ENCODE measurements at regions not wholly inside any gene's neighbourhood (a gene's known extent, or its start where the extent isn't known, plus 50 kb on each side); places are given as distances from the start of the nearest gene placed in this dataset.
"Not testable (repeated sequence)": the region's sequence is repeated elsewhere in the genome, so short reads cannot be mapped to it uniquely, and the experiment has no call there.

DNA sequence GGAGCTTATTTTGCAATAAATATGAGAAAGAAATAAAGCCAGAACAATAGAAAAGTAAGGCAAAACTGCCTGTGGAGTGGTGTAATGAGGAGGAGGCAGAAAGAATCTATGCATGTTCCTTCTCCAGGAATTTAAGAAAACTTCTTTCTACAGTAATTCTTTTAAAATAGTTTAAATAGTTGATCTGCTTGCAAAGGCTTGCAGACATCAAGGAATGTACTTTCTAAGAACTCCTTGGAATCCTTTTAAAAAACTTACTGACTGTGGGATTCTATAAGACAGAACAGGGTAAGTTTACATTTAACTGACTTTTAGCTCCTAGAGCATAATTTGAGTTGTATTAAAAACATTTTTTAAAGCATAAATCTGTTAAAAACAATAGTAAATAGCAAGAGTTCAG is 63.2 kb upstream of the ALB start:
- Histone ChIP-seq H3K36me3 (no peaks in the 10 kb centered on the region), H3K4me3 (no peak overlapping the region), H3K4me1 (no peaks in the 10 kb centered on the region), H3K27me3 (no peaks in the 10 kb centered on the region), H3K9me3 (no peaks in the 10 kb centered on the region), H3K27ac (no peak overlapping the region)
- intact Hi-C loops (cut with DNase I): loop anchor here (5.0 kb wide), 1 partner anchor 311 kb away; no protein-coding TSS in a partner anchor
- no peak for DNase-seq (ENCODE audit: low spot score in 2 of 2)
- TF ChIP-seq, protein P1, sequence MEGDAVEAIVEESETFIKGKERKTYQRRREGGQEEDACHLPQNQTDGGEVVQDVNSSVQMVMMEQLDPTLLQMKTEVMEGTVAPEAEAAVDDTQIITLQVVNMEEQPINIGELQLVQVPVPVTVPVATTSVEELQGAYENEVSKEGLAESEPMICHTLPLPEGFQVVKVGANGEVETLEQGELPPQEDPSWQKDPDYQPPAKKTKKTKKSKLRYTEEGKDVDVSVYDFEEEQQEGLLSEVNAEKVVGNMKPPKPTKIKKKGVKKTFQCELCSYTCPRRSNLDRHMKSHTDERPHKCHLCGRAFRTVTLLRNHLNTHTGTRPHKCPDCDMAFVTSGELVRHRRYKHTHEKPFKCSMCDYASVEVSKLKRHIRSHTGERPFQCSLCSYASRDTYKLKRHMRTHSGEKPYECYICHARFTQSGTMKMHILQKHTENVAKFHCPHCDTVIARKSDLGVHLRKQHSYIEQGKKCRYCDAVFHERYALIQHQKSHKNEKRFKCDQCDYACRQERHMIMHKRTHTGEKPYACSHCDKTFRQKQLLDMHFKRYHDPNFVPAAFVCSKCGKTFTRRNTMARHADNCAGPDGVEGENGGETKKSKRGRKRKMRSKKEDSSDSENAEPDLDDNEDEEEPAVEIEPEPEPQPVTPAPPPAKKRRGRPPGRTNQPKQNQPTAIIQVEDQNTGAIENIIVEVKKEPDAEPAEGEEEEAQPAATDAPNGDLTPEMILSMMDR (IDR thresholded peaks at IDR 0.05): no peak

DNA sequence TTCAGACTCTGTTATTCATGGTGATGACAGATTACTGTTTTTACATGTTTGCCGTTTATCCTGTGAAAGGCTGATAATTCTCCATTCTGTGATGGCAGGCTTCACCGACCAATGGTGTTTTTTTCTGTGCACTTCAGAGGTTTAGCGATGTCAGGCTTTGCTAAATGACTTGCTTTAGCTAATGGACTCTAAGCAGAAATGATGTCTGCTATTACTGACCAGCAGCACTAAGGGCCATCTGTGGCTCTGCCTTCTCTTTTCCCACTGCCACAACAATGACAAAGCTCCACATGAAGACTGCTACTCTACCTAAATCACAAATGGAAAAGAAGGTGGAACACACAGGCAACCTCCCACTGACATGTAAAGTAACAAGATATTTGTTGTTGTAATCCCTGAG is 68.4 kb upstream of the ALB start:
- intact Hi-C loops (cut with DNase I): no loop called here
- no peaks in the 10 kb centered on the region for H3K36me3 ChIP-seq
- TF ChIP-seq, protein P1 (IDR thresholded peaks at IDR 0.05): no peak
- H3K9me3 ChIP-seq: no peaks in the 10 kb centered on the region
- H3K27me3 ChIP-seq: no peaks in the 10 kb centered on the region
- DNase-seq (ENCODE audit: low spot score in 2 of 2): no peak
- no peaks in the 10 kb centered on the region for H3K4me1 ChIP-seq
- no peak overlapping the region for H3K27ac ChIP-seq
- H3K4me3 ChIP-seq: no peak overlapping the region

DNA sequence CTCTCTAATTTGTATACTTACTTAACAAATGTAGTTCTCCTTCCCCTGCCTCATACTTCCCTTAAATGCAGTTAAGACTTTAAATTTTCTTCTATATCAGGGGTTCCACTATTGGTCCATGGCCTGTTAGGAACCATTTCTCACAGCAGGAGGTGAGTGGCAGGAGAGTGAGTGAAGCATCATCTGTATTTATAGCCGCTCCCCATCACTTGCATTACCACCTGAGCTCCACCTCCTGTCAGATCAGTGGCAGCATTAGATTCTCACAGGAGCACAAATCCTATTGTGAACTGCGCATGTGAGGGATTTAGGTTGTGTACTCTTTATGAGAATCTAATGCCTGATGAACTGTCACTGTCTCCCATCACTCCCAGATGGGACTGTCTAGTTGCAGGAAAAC is 72.1 kb upstream of the ALB start:
- intact Hi-C loops (cut with DNase I); H3K27me3 ChIP-seq; H3K36me3 ChIP-seq: not testable (repeated sequence)

DNA sequence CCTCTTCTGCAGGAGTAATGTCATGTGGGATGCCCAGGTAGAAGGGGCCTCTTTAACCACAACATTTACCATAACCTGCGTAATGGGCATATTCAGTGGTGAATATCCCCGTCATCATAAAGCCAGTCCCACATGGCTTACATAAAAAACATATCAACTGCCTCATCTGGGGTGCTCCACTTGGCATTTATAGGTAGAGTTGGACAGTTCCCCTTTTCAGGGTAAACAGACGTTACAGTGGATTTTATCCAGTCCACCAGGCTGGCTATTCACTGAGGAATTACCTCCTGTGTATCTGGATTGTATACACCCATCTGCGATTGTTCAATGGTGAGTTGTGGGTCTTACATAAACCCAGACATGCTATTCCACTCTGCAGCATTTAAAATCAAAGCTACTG is 70.7 kb upstream of the ANKRD17 start:
- intact Hi-C loops (cut with DNase I): no loop called here
- TF ChIP-seq, protein P1 (IDR thresholded peaks at IDR 0.05): no peak

More for the DNA sequence above, 72.1 kb upstream of the ALB start:
- DNase-seq (ENCODE audit: low spot score in 2 of 2); H3K4me1 ChIP-seq; H3K4me3 ChIP-seq; H3K27ac ChIP-seq; H3K9me3 ChIP-seq: not testable (repeated sequence)

DNA sequence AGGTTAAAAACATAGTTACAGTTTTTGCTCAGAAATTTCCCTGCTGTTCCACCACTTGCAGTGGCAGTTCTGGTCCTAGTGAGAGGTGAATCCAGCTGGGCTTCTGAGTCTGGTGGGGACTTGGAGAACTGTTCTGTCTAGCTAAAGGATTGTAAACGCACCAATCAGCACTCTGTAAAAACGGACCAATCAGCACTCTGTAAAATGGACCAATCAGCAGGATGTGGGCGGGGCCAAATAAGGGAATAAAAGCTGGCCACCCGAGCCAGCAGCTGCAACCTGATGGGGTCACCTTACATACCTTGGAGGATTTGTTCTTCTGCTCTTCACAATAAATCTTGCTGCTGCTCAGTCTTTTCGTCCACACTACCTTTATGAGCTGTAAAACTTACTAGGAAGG is 67.2 kb upstream of the ANKRD17 start:
- H3K4me3 ChIP-seq; intact Hi-C loops (cut with DNase I); H3K4me1 ChIP-seq; H3K27ac ChIP-seq; H3K36me3 ChIP-seq; DNase-seq (ENCODE audit: low spot score in 2 of 2); H3K27me3 ChIP-seq: not testable (repeated sequence)
- H3K9me3 ChIP-seq: peaks cover 3 to 24% of the 10 kb centered on the region in 2 donors

More for the DNA sequence above, 70.7 kb upstream of the ANKRD17 start:
- no peaks in the 10 kb centered on the region for H3K36me3 ChIP-seq
- H3K4me3 ChIP-seq: no peak overlapping the region
- H3K4me1 ChIP-seq: no peaks in the 10 kb centered on the region
- H3K9me3 ChIP-seq: peaks cover 0 to 3% of the 10 kb centered on the region in 2 donors
- DNase-seq (ENCODE audit: low spot score in 2 of 2): no peak
- no peaks in the 10 kb centered on the region for H3K27me3 ChIP-seq
- no peak overlapping the region for H3K27ac ChIP-seq

DNA sequence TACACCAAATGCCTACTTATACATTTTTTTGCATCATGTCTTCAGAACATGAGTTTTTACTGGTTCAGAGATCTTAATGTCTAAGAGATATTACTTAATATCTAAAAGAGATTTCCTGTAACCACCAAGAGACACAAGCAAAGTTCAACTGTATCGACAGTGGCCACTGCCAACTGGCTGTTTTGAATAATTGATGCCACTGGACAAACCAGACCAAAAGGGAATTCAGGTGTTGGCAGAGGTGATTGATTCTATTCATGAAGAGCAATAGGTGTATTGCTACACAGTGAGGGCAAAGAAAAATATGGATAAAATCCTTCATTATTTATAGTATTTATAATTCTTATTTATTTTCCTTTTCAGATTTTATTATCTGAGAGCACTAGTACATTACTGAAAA is 58.5 kb upstream of the ANKRD17 start:
- H3K9me3 ChIP-seq: peaks cover 3 to 11% of the 10 kb centered on the region in 2 donors
- no peak for DNase-seq (ENCODE audit: low spot score in 2 of 2)
- H3K27ac ChIP-seq: no peak overlapping the region
- no peaks in the 10 kb centered on the region for H3K4me1 ChIP-seq
- H3K27me3 ChIP-seq: no peaks in the 10 kb centered on the region
- no peak overlapping the region for H3K4me3 ChIP-seq
- TF ChIP-seq, protein P1 (IDR thresholded peaks at IDR 0.05): no peak
- intact Hi-C loops (cut with DNase I): no loop called here
- H3K36me3 ChIP-seq: no peaks in the 10 kb centered on the region

DNA sequence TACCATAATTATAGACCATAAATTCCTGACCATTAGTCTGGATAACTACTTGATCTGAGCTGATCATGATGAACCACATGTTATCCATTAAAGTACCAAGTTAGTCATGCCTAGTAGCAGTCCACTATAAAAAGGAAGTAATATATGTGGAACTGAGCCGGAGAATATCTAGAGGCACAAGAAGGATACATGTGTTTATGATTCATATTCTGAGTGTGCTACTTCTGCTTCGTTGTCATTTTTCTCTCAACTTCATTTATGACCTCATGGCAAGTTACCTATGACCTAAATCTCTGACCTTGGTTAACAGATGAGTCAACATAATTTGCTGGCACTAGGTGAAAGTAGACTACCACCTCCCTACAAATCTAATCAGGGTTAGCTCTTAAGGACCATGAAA is 56.5 kb upstream of the ANKRD17 start:
- TF ChIP-seq, protein P1 (IDR thresholded peaks at IDR 0.05): no peak
- Histone ChIP-seq H3K27me3 (no peaks in the 10 kb centered on the region), H3K9me3 (no peaks in the 10 kb centered on the region), H3K36me3 (no peaks in the 10 kb centered on the region), H3K4me3 (no peak overlapping the region), H3K4me1 (no peaks in the 10 kb centered on the region), H3K27ac (no peak overlapping the region)
- intact Hi-C loops (cut with DNase I): no loop called here
- no peak for DNase-seq (ENCODE audit: low spot score in 2 of 2)
